HepG2 (cell line): ENCODE measurements at regions not wholly inside any gene's neighbourhood (a gene's known extent, or its start where the extent isn't known, plus 50 kb on each side); places are given as distances from the start of the nearest gene placed in this dataset.

Experiments
- ATAC-seq: fragments of 200-7000 bp; cut with Tn5 transposase; 3 replicates; pipeline ENCODE4 v1.9.1; 2020; ENCODE audit warnings: mild to moderate bottlenecking, moderate library complexity
- BruUV-seq: library from RNA; stranded (reverse); fragments of 400-500 nt; replicated peaks from 2 replicates; lab custom pipeline; 2021; lab: Mats Ljungman, UMichigan
- CTCF ChIA-PET: fragments of 300-600 bp; formaldehyde crosslinking; extraction: SDS; loops from one replicate; lab custom pipeline; 2021; ENCODE audit warnings: low total read pairs, inconsistent platforms, low intra/inter-chr PET ratio; lab: Yijun Ruan, JAX
- POLR2A ChIA-PET: fragments of 350-600 bp; sonication (Branson Sonifier 250); formaldehyde crosslinking; loops from one replicate; lab custom pipeline; 2020; ENCODE audit warnings: antibody characterized with exemption, inconsistent platforms; lab: Yijun Ruan, JAX
- DNase-seq: peaks from one replicate; pipeline ENCODE4 v3.0.0-alpha.2; 2015; ENCODE audit warnings: low spot score
- FAIRE-seq: peaks from 3 replicates; lab custom pipeline; 2011; peaks lifted over from hg19 to GRCh38; lab: Jason Lieb, UNC
- H2AFZ ChIP-seq: one replicate; pipeline ENCODE4 v1.6.1; 2011; ENCODE audit warnings: low read length, inconsistent platforms
- H3K27ac ChIP-seq: fragments of 300-600 bp; 3 replicates; pipeline ENCODE4 v1.8.0; 2011; ENCODE audit warnings: mixed run types, mild to moderate bottlenecking, mixed read lengths, low read length, inconsistent platforms; ENCODE audit not compliant: insufficient read depth; ENCODE audit errors: extremely low read length
- H3K27me3 ChIP-seq, 2 experiments: fragments of 200-600 bp in 1 of 2; 2 replicates in 1 of 2; 3 replicates in 1 of 2; pipeline versions ENCODE4 v1.6.0 to v1.8.0; 2011; ENCODE audit warnings: low read length in 2 of 2, mild to moderate bottlenecking in 2 of 2, moderate library complexity in 2 of 2, inconsistent platforms in 1 of 2; ENCODE audit not compliant: insufficient read depth in 2 of 2, control insufficient read depth in 1 of 2
- H3K36me3 ChIP-seq, 2 experiments: fragments of 200-600 bp in 1 of 2; replicated peaks in 1 of 2; 2 replicates in 1 of 2; 3 replicates in 1 of 2; pipeline versions ENCODE4 v1.5.1 to v1.8.0; 2011; ENCODE audit warnings: low read length in 2 of 2, inconsistent platforms in 1 of 2; ENCODE audit not compliant: insufficient read depth in 2 of 2, control insufficient read depth in 1 of 2
- H3K4me1 ChIP-seq: 2 replicates; pipeline ENCODE4 v1.5.1; 2012; ENCODE audit warnings: low read length, inconsistent platforms; ENCODE audit not compliant: insufficient read depth
- H3K4me2 ChIP-seq: 2 replicates; pipeline ENCODE4 v1.6.0; 2011; ENCODE audit warnings: low read depth, low read length, inconsistent platforms
- H3K4me3 ChIP-seq, 3 experiments: fragments of 200-600 bp in 1 of 3; sonication (generic), shearing (Covaris generic) in 1 of 3; replicated peaks in 1 of 3; 2 replicates each; pipeline ENCODE4 v1.5.1; 2011 to 2016; ENCODE audit warnings: low read length in 3 of 3, inconsistent platforms in 2 of 3, low read depth in 2 of 3, mild to moderate bottlenecking in 2 of 3, control low read depth in 1 of 3, mixed read lengths in 1 of 3; ENCODE audit not compliant: insufficient read depth in 1 of 3
- H3K79me2 ChIP-seq: one replicate; pipeline ENCODE4 v1.6.1; 2011; ENCODE audit warnings: low read length, inconsistent platforms; ENCODE audit not compliant: insufficient read depth
- H3K9ac ChIP-seq: 2 replicates; pipeline ENCODE4 v1.6.0; 2011; ENCODE audit warnings: mild to moderate bottlenecking, low read depth, low read length, inconsistent platforms; ENCODE audit not compliant: insufficient read depth
- H3K9me3 ChIP-seq: 2 replicates; pipeline ENCODE4 v1.5.1; 2012; ENCODE audit warnings: mild to moderate bottlenecking, low read length
- H4K20me1 ChIP-seq: 2 replicates; pipeline ENCODE4 v1.6.0; 2011; ENCODE audit warnings: inconsistent platforms, mild to moderate bottlenecking, low read length, moderate library complexity; ENCODE audit not compliant: insufficient read depth
- MAFF ChIP-seq: IDR thresholded peaks from 2 replicates; pipeline ENCODE4 v1.6.1; 2011; ENCODE audit warnings: low read depth, low read length, improper control_type of control experiment
- MAFK ChIP-seq, 2 experiments: IDR thresholded peaks in 1 of 2; conservative IDR thresholded peaks in 1 of 2; 2 replicates each; pipeline ENCODE4 v1.6.1; 2011; ENCODE audit warnings: improper control_type of control experiment in 2 of 2, low read length in 2 of 2
- PAF1 ChIP-seq: IDR thresholded peaks from 2 replicates; pipeline ENCODE4 v1.6.1; 2016; ENCODE audit warnings: missing genetic modification reagents, missing compliant biosample characterization
- ZNF275 ChIP-seq: sonication (generic); formaldehyde crosslinking; IDR thresholded peaks from 2 replicates; pipeline ENCODE4 v1.8.0; 2022; ENCODE audit warnings: missing genetic modification reagents, mild to moderate bottlenecking, inconsistent platforms, borderline replicate concordance
- WGBS: methylation state at CpG from one replicate; pipeline ENCODE4 v1.1.6; 2017; ENCODE audit warnings: low lambda C conversion rate; 5-methylcytosine and 5-hydroxymethylcytosine counted together
- in situ Hi-C: cut with HindIII; loops from 2 replicates; pipeline ENCODE4 v1.10.0; 2017; ENCODE audit warnings: low pct_unique_long_range_greater_than_20kb; ENCODE audit not compliant: extremely low pct_ligation_motif_present
- intact Hi-C: fragments of 100-400 bp; cut with micrococcal nuclease; formaldehyde crosslinking; loops from one replicate; pipeline ENCODE4 v1.10.0; 2022; ENCODE audit not compliant: unreplicated experiment

GRCh38 chr2:7193457-7193856 lies 276.2 kb downstream of the RNF144A start:
- POLR2A ChIA-PET, result no interaction called here
- no peak overlapping the region for H2AFZ ChIP-seq
- H3K9me3 ChIP-seq, result no peaks in the 10 kb centered on the region
- FAIRE-seq (no peak), DNase-seq (no peak)
- TF ChIP-seq PAF1 (no peak), MAFK (conservative IDR thresholded peaks at IDR 0.05 in 1 of 2, IDR thresholded peaks at IDR 0.05 in 1 of 2; ENCODE audit: low read length in 2 of 2) (peak; percentile 88 to 91), MAFF (peak; percentile 89)
- TF ChIP-seq, all 625 proteins: peak for 2
- H3K36me3 ChIP-seq, result no peaks in the 10 kb centered on the region
- no TSS peak for BruUV-seq
- H3K27ac ChIP-seq, result no peak overlapping the region
- no peak overlapping the region for H3K4me2 ChIP-seq
- no peaks in the 10 kb centered on the region for H3K27me3 ChIP-seq
- H3K4me3 ChIP-seq, result no peak overlapping the region
- H3K79me2 ChIP-seq, result no peaks in the 10 kb centered on the region
- intact Hi-C loops, result no loop called here
- no peaks in the 10 kb centered on the region for H4K20me1 ChIP-seq
- no peak for ATAC-seq
- CTCF ChIA-PET, result no interaction called here
- H3K4me1 ChIP-seq, result no peaks in the 10 kb centered on the region
- no peak overlapping the region for H3K9ac ChIP-seq
- in situ Hi-C loops, result no loop called here

DNA sequence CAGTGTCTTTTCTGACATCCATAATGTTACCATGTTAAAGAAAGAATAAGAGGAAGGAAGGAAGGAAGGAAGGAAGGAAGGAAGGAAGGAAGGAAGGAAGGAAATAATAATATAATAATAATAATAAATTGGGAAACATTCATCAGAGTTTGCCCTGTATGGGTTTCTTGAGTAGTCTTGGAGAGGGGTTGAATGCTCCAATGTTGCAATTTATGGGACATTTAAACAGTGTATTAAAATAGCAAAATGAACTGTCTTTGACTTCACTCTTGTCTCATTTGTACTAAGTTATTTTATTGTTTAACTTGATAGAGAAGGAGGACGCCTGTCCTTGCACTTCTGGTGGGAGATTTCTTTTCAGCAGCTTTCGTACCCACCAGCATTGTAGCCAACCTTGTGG lies 277.7 kb downstream of the RNF144A start:
- intact Hi-C loops (no loop called here), in situ Hi-C loops (no loop called here)
- Histone ChIP-seq H3K36me3 (no peaks in the 10 kb centered on the region), H3K9me3 (no peaks in the 10 kb centered on the region), H3K4me2 (no peak overlapping the region), H3K4me3 (no peak overlapping the region), H2AFZ (no peak overlapping the region), H3K27ac (no peak overlapping the region), H3K9ac (no peak overlapping the region), H3K79me2 (no peaks in the 10 kb centered on the region), H4K20me1 (no peaks in the 10 kb centered on the region), H3K4me1 (no peaks in the 10 kb centered on the region)
- WGBS, result 23% methylated on average over 2 of the region's 2 CpGs
- no TSS peak for BruUV-seq
- ChIA-PET POLR2A (no interaction called here), CTCF (no interaction called here)
- DNase-seq (no peak), ATAC-seq (no peak)
- TF ChIP-seq ZNF275 (CRISPR knock-in tag), result no peak
- TF ChIP-seq, all 625 proteins: peak for 0
- FAIRE-seq, result no peak
- H3K27me3 ChIP-seq, result no peaks in the 10 kb centered on the region
